Aorta (tissue), 5 donors: ENCODE measurements at regions not wholly inside any gene's neighbourhood (a gene's known extent, or its start where the extent isn't known, plus 50 kb on each side); places are given as distances from the start of the nearest gene placed in this dataset.
A peak's percentile ranks its signal among the peaks of the same experiment; 100 is the strongest.

Experiments
- ATAC-seq: fragments of 200-7000 bp; cut with Tn5 transposase; one replicate; pipeline ENCODE4 v1.9.1; 2022; ENCODE audit warnings: moderate library complexity; ENCODE audit not compliant: low FRiP score
- DNase-seq, 2 donors: peaks; one replicate each; pipeline ENCODE4 v3.0.0-alpha.2; 2020
- H3K27ac ChIP-seq, 2 donors: one replicate each; pipeline ENCODE4 v1.5.1; 2013; ENCODE audit warnings: low read length in 2 of 2, mild to moderate bottlenecking in 2 of 2, moderate library complexity in 2 of 2, control low read depth in 1 of 2, inconsistent platforms in 1 of 2, low read depth in 1 of 2
- H3K27me3 ChIP-seq, 2 donors: one replicate each; pipeline ENCODE4 v1.6.1; 2013; ENCODE audit warnings: control low read depth in 1 of 2, low read length in 1 of 2, mild to moderate bottlenecking in 1 of 2, moderate library complexity in 1 of 2; ENCODE audit not compliant: insufficient read depth in 2 of 2, control insufficient read depth in 1 of 2
- H3K36me3 ChIP-seq, 2 donors: one replicate each; pipeline ENCODE4 v1.6.1; 2013; ENCODE audit warnings: control low read depth in 1 of 2, low read length in 1 of 2, mild to moderate bottlenecking in 1 of 2; ENCODE audit not compliant: insufficient read depth in 2 of 2, control insufficient read depth in 1 of 2
- H3K4me1 ChIP-seq, 2 donors: one replicate each; pipeline ENCODE4 v1.6.1; 2013; ENCODE audit warnings: low read length in 2 of 2, control low read depth in 1 of 2, mild to moderate bottlenecking in 1 of 2, moderate library complexity in 1 of 2; ENCODE audit not compliant: insufficient read depth in 2 of 2, control insufficient read depth in 1 of 2
- H3K4me3 ChIP-seq, 2 donors: one replicate each; pipeline ENCODE4 v1.5.1; 2013; ENCODE audit warnings: low read length in 2 of 2, control low read depth in 1 of 2, mild to moderate bottlenecking in 1 of 2
- H3K9me3 ChIP-seq: one replicate; pipeline ENCODE4 v1.6.1; 2013; ENCODE audit warnings: mild to moderate bottlenecking, low read length; ENCODE audit not compliant: control insufficient read depth
- WGBS, 2 donors: extraction: QIAGEN DNeasy Blood & Tissue Kit; methylation state at CpG; one replicate each; pipeline ENCODE4 v1.1.7; 2013; 5-methylcytosine and 5-hydroxymethylcytosine counted together
- intact Hi-C, 2 donors: fragments of 100-400 bp; cut with DNase I; formaldehyde crosslinking; loops; one replicate each; pipeline versions ENCODE4 v1.14.2 to v1.15.0; 2022
- donor health status: healthy with polysubstance abuse.
- donor health status: Bipolar disorder and iron deficiency.
- donor health status: DM: no; HTN: no; CAD: no.
- donor health status: DM: no; HTN: no; CAD: no.
- donor health status: DM: yes; HTN: yes; CAD: no.

- Histone ChIP-seq H3K9me3 (no peaks in the 10 kb centered on the region), H3K4me1 (no peaks in the 10 kb centered on the region), H3K27ac (no peak overlapping the region), H3K36me3 (no peaks in the 10 kb centered on the region), H3K4me3 (no peak overlapping the region), H3K27me3 (no peaks in the 10 kb centered on the region)
- DNase-seq (no peak), ATAC-seq (peak; percentile 60)
- WGBS, 2 donors: 12 to 17% methylated on average over 1 of the region's 1 CpG
- intact Hi-C loops: no loop called here
Observed at GRCh38 chr2:41216978-41217377, 765.1 kb upstream of the SLC8A1 start.

- no peaks in the 10 kb centered on the region for H3K27me3 ChIP-seq
- 68 to 78% methylated on average over 1 of the region's 1 CpG for WGBS, 2 donors
- H3K27ac ChIP-seq: no peak overlapping the region
- no peaks in the 10 kb centered on the region for H3K36me3 ChIP-seq
- H3K4me3 ChIP-seq: no peak overlapping the region
- H3K4me1 ChIP-seq: no peaks in the 10 kb centered on the region
- intact Hi-C loops: no loop called here
- ATAC-seq (no peak), DNase-seq (no peak)
- H3K9me3 ChIP-seq: peaks cover 3% of the 10 kb centered on the region
Observed at GRCh38 chr2:41222593-41222992, 770.7 kb upstream of the SLC8A1 start.

GRCh38 chr2:41234093-41234492, 782.2 kb upstream of the SLC8A1 start:
- Histone ChIP-seq H3K27ac (no peak overlapping the region), H3K4me1 (no peaks in the 10 kb centered on the region), H3K27me3 (no peaks in the 10 kb centered on the region), H3K9me3 (no peaks in the 10 kb centered on the region), H3K4me3 (no peak overlapping the region), H3K36me3 (no peaks in the 10 kb centered on the region)
- 75 to 83% methylated on average over 1 of the region's 1 CpG for WGBS, 2 donors
- DNase-seq: no peak
- ATAC-seq: no peak
- intact Hi-C loops: no loop called here

GRCh38 chr2:41241325-41242000, 789.6 kb upstream of the SLC8A1 start:
- Histone ChIP-seq H3K4me1 (no peaks in the 10 kb centered on the region), H3K27me3 (no peaks in the 10 kb centered on the region), H3K4me3 (no peak overlapping the region), H3K27ac (no peak overlapping the region), H3K9me3 (no peaks in the 10 kb centered on the region), H3K36me3 (no peaks in the 10 kb centered on the region)
- WGBS, 2 donors: 76 to 85% methylated on average over 4 of the region's 4 CpGs
- no peak for DNase-seq
- intact Hi-C loops: no loop called here
- ATAC-seq: no peak

GRCh38 chr2:41242001-41242331, 790.1 kb upstream of the SLC8A1 start:
- WGBS, 2 donors: 68 to 75% methylated on average over 4 of the region's 4 CpGs
- no peaks in the 10 kb centered on the region for H3K36me3 ChIP-seq
- no peak overlapping the region for H3K27ac ChIP-seq
- no peaks in the 10 kb centered on the region for H3K9me3 ChIP-seq
- no peak for DNase-seq
- no peaks in the 10 kb centered on the region for H3K4me1 ChIP-seq
- intact Hi-C loops: no loop called here
- no peak for ATAC-seq
- H3K27me3 ChIP-seq: no peaks in the 10 kb centered on the region
- no peak overlapping the region for H3K4me3 ChIP-seq

GRCh38 chr2:41267929-41268659, 779.7 kb upstream of the PKDCC start:
- H3K36me3 ChIP-seq: no peaks in the 10 kb centered on the region
- H3K9me3 ChIP-seq: no peaks in the 10 kb centered on the region
- DNase-seq (no peak), ATAC-seq (no peak)
- 50 to 55% methylated on average over 7 of the region's 7 CpGs for WGBS, 2 donors
- H3K4me3 ChIP-seq: no peak overlapping the region
- intact Hi-C loops: no loop called here
- no peak overlapping the region for H3K27ac ChIP-seq
- no peaks in the 10 kb centered on the region for H3K4me1 ChIP-seq
- no peaks in the 10 kb centered on the region for H3K27me3 ChIP-seq

- no peak overlapping the region for H3K4me3 ChIP-seq
- H3K27me3 ChIP-seq: no peaks in the 10 kb centered on the region
- no peaks in the 10 kb centered on the region for H3K36me3 ChIP-seq
- ATAC-seq (no peak), DNase-seq (no peak)
- WGBS, 2 donors: 82% methylated on average over 4 of the region's 4 CpGs
- intact Hi-C loops: no loop called here
- H3K27ac ChIP-seq: no peak overlapping the region
- no peaks in the 10 kb centered on the region for H3K9me3 ChIP-seq
- no peaks in the 10 kb centered on the region for H3K4me1 ChIP-seq
Observed at GRCh38 chr2:41283079-41283775, 764.6 kb upstream of the PKDCC start.

GRCh38 chr2:41293491-41293890, 754.3 kb upstream of the PKDCC start:
- Histone ChIP-seq H3K9me3 (no peaks in the 10 kb centered on the region), H3K27me3 (no peaks in the 10 kb centered on the region), H3K27ac (no peak overlapping the region), H3K36me3 (no peaks in the 10 kb centered on the region), H3K4me1 (no peaks in the 10 kb centered on the region), H3K4me3 (no peak overlapping the region)
- DNase-seq (no peak), ATAC-seq (no peak)
- 94 to 97% methylated on average over 1 of the region's 1 CpG for WGBS, 2 donors
- intact Hi-C loops: no loop called here

- Histone ChIP-seq H3K36me3 (no peaks in the 10 kb centered on the region), H3K4me1 (no peaks in the 10 kb centered on the region), H3K27me3 (no peaks in the 10 kb centered on the region), H3K4me3 (no peak overlapping the region), H3K27ac (no peak overlapping the region), H3K9me3 (no peaks in the 10 kb centered on the region)
- intact Hi-C loops: no loop called here
- 90 to 95% methylated on average over 3 of the region's 3 CpGs for WGBS, 2 donors
- DNase-seq: no peak
- no peak for ATAC-seq
Observed at GRCh38 chr2:41294331-41294730, 753.5 kb upstream of the PKDCC start.
